Body of pancreas (tissue), 4 donors: ENCODE measurements at regions not wholly inside any gene's neighbourhood (a gene's known extent, or its start where the extent isn't known, plus 50 kb on each side); places are given as distances from the start of the nearest gene placed in this dataset.

Source experiments
- CTCF ChIP-seq, 7 experiments: fragments of 450-650 bp in 4 of 7; fragments of 200-600 bp in 3 of 7; sonication (generic) in 3 of 7; IDR thresholded peaks; one replicate each; pipeline ENCODE4 v1.5.1; 2016 to 2019; ENCODE audit warnings: antibody characterized with exemption in 7 of 7
- POLR2A ChIP-seq, 3 donors: fragments of 450-650 bp; IDR thresholded peaks; one replicate each; pipeline ENCODE4 v1.6.1; 2016; ENCODE audit warnings: antibody characterized with exemption in 3 of 3, mild to moderate bottlenecking in 2 of 3

- TF ChIP-seq POLR2A (IDR thresholded peaks at IDR 0.05) (no peak), CTCF (IDR thresholded peaks at IDR 0.05) (no peak)
Measured at GRCh38 chr11:81772166-81772565, 961.5 kb downstream of the FAM181B start.
